NCI-H510A (cell line): ENCODE measurements at regions not wholly inside any gene's neighbourhood (a gene's known extent, or its start where the extent isn't known, plus 50 kb on each side); places are given as distances from the start of the nearest gene placed in this dataset.
"Not testable (repeated sequence)": the region's sequence is repeated elsewhere in the genome, so short reads cannot be mapped to it uniquely, and the experiment has no call there.

Source experiments
- DNase-seq: peaks from one replicate; lab custom pipeline; 2025; lab: John Stamatoyannopoulos, UW

- no peak for DNase-seq
Measured at GRCh38 chr1:191674626-191675179, 483.6 kb upstream of the RGS18 start.

- no peak for DNase-seq
Measured at GRCh38 chr1:191675856-191676783, 482.1 kb upstream of the RGS18 start.

- no peak for DNase-seq
Measured at GRCh38 chr1:191685669-191686068, 472.6 kb upstream of the RGS18 start.

GRCh38 chr1:191687721-191688120 lies 470.5 kb upstream of the RGS18 start:
- no peak for DNase-seq

- DNase-seq = peak; percentile 16
Measured at GRCh38 chr1:191690931-191691330, 467.3 kb upstream of the RGS18 start.

GRCh38 chr1:191693797-191694196 lies 464.5 kb upstream of the RGS18 start:
- DNase-seq = no peak

GRCh38 chr1:191695865-191696264 lies 462.4 kb upstream of the RGS18 start:
- DNase-seq = no peak

- DNase-seq = no peak
Measured at GRCh38 chr1:191696354-191696753, 461.9 kb upstream of the RGS18 start.

GRCh38 chr1:191697556-191697955 lies 460.7 kb upstream of the RGS18 start:
- DNase-seq = no peak

GRCh38 chr1:191698246-191698645 lies 460.0 kb upstream of the RGS18 start:
- DNase-seq = no peak

GRCh38 chr1:191699343-191699742 lies 458.9 kb upstream of the RGS18 start:
- DNase-seq = no peak

- no peak for DNase-seq
Measured at GRCh38 chr1:191700922-191701321, 457.3 kb upstream of the RGS18 start.

- DNase-seq = no peak
Measured at GRCh38 chr1:191702124-191702523, 456.1 kb upstream of the RGS18 start.

GRCh38 chr1:191707288-191707687 lies 451.0 kb upstream of the RGS18 start:
- no peak for DNase-seq

- DNase-seq = no peak
Measured at GRCh38 chr1:191709215-191709614, 449.0 kb upstream of the RGS18 start.

GRCh38 chr1:191711961-191712360 lies 446.3 kb upstream of the RGS18 start:
- no peak for DNase-seq

GRCh38 chr1:191714845-191715244 lies 443.4 kb upstream of the RGS18 start:
- DNase-seq = no peak

GRCh38 chr1:191729742-191730141 lies 428.5 kb upstream of the RGS18 start:
- no peak for DNase-seq

- DNase-seq = not testable (repeated sequence)
Measured at GRCh38 chr1:191731608-191732302, 426.5 kb upstream of the RGS18 start.

GRCh38 chr1:191734321-191734720 lies 423.9 kb upstream of the RGS18 start:
- no peak for DNase-seq

- DNase-seq = no peak
Measured at GRCh38 chr1:191739544-191739943, 418.7 kb upstream of the RGS18 start.

GRCh38 chr1:191752342-191752741 lies 405.9 kb upstream of the RGS18 start:
- no peak for DNase-seq

- no peak for DNase-seq
Measured at GRCh38 chr1:191760016-191760415, 398.2 kb upstream of the RGS18 start.
